Psoas muscle (tissue), 7 donors: ENCODE measurements at regions not wholly inside any gene's neighbourhood (a gene's known extent, or its start where the extent isn't known, plus 50 kb on each side); places are given as distances from the start of the nearest gene placed in this dataset.

Source experiments
- ATAC-seq, 4 donors: fragments of 200-7000 bp; cut with Tn5 transposase; one replicate each; pipeline ENCODE4 v1.9.1; 2020; ENCODE audit warnings: moderate library complexity in 3 of 4, mild to moderate bottlenecking in 2 of 4
- DNase-seq, 2 donors: peaks; one replicate each; pipeline ENCODE4 v3.0.0-alpha.2; 2020
- H3K27ac ChIP-seq: fragments of 200-600 bp; one replicate; pipeline ENCODE4 v1.8.0; 2022
- H3K27me3 ChIP-seq, 3 donors: fragments of 200-600 bp in 1 of 3; one replicate each; pipeline versions ENCODE4 v1.6.1 to v1.8.0; 2013 to 2022; ENCODE audit warnings: low read length in 2 of 3, mild to moderate bottlenecking in 2 of 3, moderate library complexity in 1 of 3; ENCODE audit not compliant: insufficient read depth in 3 of 3
- H3K36me3 ChIP-seq, 2 donors: fragments of 200-600 bp in 1 of 2; one replicate each; pipeline versions ENCODE4 v1.6.1 to v1.8.0; 2013 to 2022; ENCODE audit warnings: low read depth in 1 of 2, mild to moderate bottlenecking in 1 of 2, moderate library complexity in 1 of 2; ENCODE audit not compliant: insufficient read depth in 1 of 2
- H3K4me1 ChIP-seq: fragments of 200-600 bp; one replicate; pipeline ENCODE4 v1.8.0; 2022
- H3K4me3 ChIP-seq: fragments of 200-600 bp; one replicate; pipeline ENCODE4 v1.8.0; 2022; ENCODE audit warnings: mild to moderate bottlenecking
- H3K9me3 ChIP-seq: fragments of 200-600 bp; one replicate; pipeline ENCODE4 v1.8.0; 2022
- WGBS, 3 donors: extraction: QIAGEN DNeasy Blood & Tissue Kit; methylation state at CpG; one replicate each; pipeline versions ENCODE4 v1.1.6 to v1.1.7; 2013; 5-methylcytosine and 5-hydroxymethylcytosine counted together
- intact Hi-C, 2 donors: fragments of 100-400 bp; cut with DNase I; formaldehyde crosslinking; loops; one replicate each; pipeline versions ENCODE4 v1.11.0 to v1.14.2; 2022
- TF ChIP-seq, protein P1 (sequence below): fragments of 200-600 bp; IDR thresholded peaks from one replicate; pipeline ENCODE4 v1.8.0; 2022; ENCODE audit warnings: antibody characterized with exemption
- donor health status: healthy with polysubstance abuse.
- donor health status: DM: no; HTN: no; CAD: no; lungs with moderate emphysema.
- donor health status: Bipolar disorder and iron deficiency.
- donor health status: healthy.
- donor health status: DM: yes; HTN: yes; CAD: no.
- donor health status: DM: no; HTN: no; CAD: no.
- donor health status: DM: yes; HTN: yes; CAD: no.

GRCh38 chr18:28626756-28627155 lies 449.8 kb upstream of the CDH2 start:
- no peak for ATAC-seq
- Histone ChIP-seq H3K27me3 (no peaks in the 10 kb centered on the region), H3K9me3 (no peaks in the 10 kb centered on the region), H3K27ac (no peak overlapping the region), H3K4me3 (no peak overlapping the region), H3K4me1 (no peaks in the 10 kb centered on the region), H3K36me3 (no peaks in the 10 kb centered on the region)
- TF ChIP-seq, protein P1, sequence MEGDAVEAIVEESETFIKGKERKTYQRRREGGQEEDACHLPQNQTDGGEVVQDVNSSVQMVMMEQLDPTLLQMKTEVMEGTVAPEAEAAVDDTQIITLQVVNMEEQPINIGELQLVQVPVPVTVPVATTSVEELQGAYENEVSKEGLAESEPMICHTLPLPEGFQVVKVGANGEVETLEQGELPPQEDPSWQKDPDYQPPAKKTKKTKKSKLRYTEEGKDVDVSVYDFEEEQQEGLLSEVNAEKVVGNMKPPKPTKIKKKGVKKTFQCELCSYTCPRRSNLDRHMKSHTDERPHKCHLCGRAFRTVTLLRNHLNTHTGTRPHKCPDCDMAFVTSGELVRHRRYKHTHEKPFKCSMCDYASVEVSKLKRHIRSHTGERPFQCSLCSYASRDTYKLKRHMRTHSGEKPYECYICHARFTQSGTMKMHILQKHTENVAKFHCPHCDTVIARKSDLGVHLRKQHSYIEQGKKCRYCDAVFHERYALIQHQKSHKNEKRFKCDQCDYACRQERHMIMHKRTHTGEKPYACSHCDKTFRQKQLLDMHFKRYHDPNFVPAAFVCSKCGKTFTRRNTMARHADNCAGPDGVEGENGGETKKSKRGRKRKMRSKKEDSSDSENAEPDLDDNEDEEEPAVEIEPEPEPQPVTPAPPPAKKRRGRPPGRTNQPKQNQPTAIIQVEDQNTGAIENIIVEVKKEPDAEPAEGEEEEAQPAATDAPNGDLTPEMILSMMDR, result no peak
- intact Hi-C loops, result no loop called here
- no peak for DNase-seq

DNA sequence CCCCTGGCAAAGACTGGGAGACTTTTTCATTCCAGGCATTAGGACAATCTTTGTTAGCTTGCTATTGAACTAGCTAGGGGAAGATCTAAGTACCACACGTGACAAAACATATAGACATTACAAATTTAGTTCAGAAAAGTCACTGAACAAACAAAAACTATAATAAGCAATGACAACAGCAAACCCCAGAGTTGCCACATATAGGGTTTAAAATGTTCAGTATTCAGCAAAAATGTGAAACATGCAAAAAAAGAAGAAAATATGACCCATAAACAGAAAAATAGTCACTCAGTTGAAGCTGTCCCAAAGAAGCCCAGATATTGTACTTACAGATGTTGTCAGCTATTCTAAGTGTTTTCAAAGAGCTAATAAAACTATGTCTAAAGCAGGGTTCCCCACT lies 431.1 kb upstream of the CDH2 start:
- ATAC-seq (no peak), DNase-seq (no peak)
- 22 to 43% (median 31%) methylated on average over 1 of the region's 1 CpG for WGBS, 3 donors
- Histone ChIP-seq H3K4me1 (no peaks in the 10 kb centered on the region), H3K36me3 (no peaks in the 10 kb centered on the region), H3K27ac (no peak overlapping the region), H3K4me3 (no peak overlapping the region), H3K9me3 (peaks cover 5% of the 10 kb centered on the region), H3K27me3 (no peaks in the 10 kb centered on the region)
- TF ChIP-seq, protein P1, result no peak
- intact Hi-C loops, result no loop called here

GRCh38 chr18:28606686-28607085 lies 429.8 kb upstream of the CDH2 start:
- Histone ChIP-seq H3K36me3 (no peaks in the 10 kb centered on the region), H3K4me3 (no peak overlapping the region), H3K27ac (no peak overlapping the region), H3K9me3 (no peaks in the 10 kb centered on the region), H3K27me3 (no peaks in the 10 kb centered on the region), H3K4me1 (no peaks in the 10 kb centered on the region)
- ATAC-seq (no peak), DNase-seq (no peak)
- TF ChIP-seq, protein P1, result no peak
- whole genome bisulfite sequencing, 3 donors, result 57 to 72% (median 65%) methylated on average over 2 of the region's 2 CpGs
- intact Hi-C loops, result no loop called here

GRCh38 chr18:28602391-28602790 lies 425.5 kb upstream of the CDH2 start:
- H3K27ac ChIP-seq, result no peak overlapping the region
- H3K36me3 ChIP-seq, result no peaks in the 10 kb centered on the region
- no peaks in the 10 kb centered on the region for H3K27me3 ChIP-seq
- H3K4me3 ChIP-seq, result no peak overlapping the region
- intact Hi-C loops, result no loop called here
- DNase-seq, result no peak
- no peak for ATAC-seq
- TF ChIP-seq, protein P1, result no peak
- no peaks in the 10 kb centered on the region for H3K9me3 ChIP-seq
- H3K4me1 ChIP-seq, result no peaks in the 10 kb centered on the region

DNA sequence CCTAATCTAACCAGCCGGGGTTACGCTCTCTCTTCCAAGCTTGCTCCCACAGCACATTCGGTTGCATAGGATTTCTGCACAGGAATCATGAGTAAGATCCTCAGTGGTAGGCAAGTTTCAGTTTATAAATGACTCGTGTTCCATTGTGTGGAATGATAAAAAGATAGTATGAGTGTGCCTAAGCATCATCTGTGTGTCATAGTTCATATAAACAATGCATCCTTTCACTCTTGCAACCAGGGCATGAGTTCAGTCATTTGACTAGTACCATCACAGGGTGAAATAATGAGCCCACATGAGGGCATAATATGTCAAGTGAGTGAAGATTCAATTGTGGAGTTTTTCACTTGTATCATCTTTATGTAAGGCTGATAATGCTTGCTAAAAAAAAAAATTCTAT lies 417.1 kb upstream of the CDH2 start:
- H3K27me3 ChIP-seq, result no peaks in the 10 kb centered on the region
- ATAC-seq, result no peak
- no peaks in the 10 kb centered on the region for H3K4me1 ChIP-seq
- intact Hi-C loops, result no loop called here
- TF ChIP-seq, protein P1, result no peak
- no peaks in the 10 kb centered on the region for H3K36me3 ChIP-seq
- H3K27ac ChIP-seq, result no peak overlapping the region
- WGBS, 3 donors, result 81 to 82% (median 81%) methylated on average over 4 of the region's 4 CpGs
- H3K4me3 ChIP-seq, result no peak overlapping the region
- DNase-seq, result no peak
- no peaks in the 10 kb centered on the region for H3K9me3 ChIP-seq
